Smooth muscle cell (in vitro differentiated cells): ENCODE measurements at regions not wholly inside any gene's neighbourhood (a gene's known extent, or its start where the extent isn't known, plus 50 kb on each side); places are given as distances from the start of the nearest gene placed in this dataset.
"Not testable (repeated sequence)": the region's sequence is repeated elsewhere in the genome, so short reads cannot be mapped to it uniquely, and the experiment has no call there.

Experiments
- DNase-seq: peaks from one replicate; lab custom pipeline; 2025; ENCODE audit not compliant: unreplicated experiment; lab: John Stamatoyannopoulos, UW
- H2AFZ ChIP-seq: fragments of 200-600 bp; sonication (generic); 2 replicates; pipeline ENCODE4 v1.6.0; 2016; ENCODE audit warnings: antibody characterized with exemption, low read depth, mild to moderate bottlenecking
- H3F3A ChIP-seq: fragments of 200-600 bp; sonication (generic); 2 replicates; pipeline ENCODE4 v1.6.0; 2017; ENCODE audit warnings: antibody characterized with exemption, low read depth
- H3K27ac ChIP-seq: fragments of 200-600 bp; sonication (generic); 2 replicates; pipeline ENCODE4 v1.5.1; 2016; ENCODE audit warnings: low read depth, mild to moderate bottlenecking
- H3K27me3 ChIP-seq: fragments of 200-600 bp; sonication (generic); 2 replicates; pipeline ENCODE4 v1.6.1; 2016; ENCODE audit warnings: low read depth, mild to moderate bottlenecking
- H3K36me3 ChIP-seq: fragments of 200-600 bp; sonication (generic); 2 replicates; pipeline ENCODE4 v1.5.1; 2016; ENCODE audit warnings: low read depth
- H3K4me1 ChIP-seq: fragments of 200-600 bp; sonication (generic); 2 replicates; pipeline ENCODE4 v1.5.1; 2016; ENCODE audit warnings: low read depth
- H3K4me2 ChIP-seq: fragments of 200-600 bp; sonication (generic); 2 replicates; pipeline ENCODE4 v1.6.0; 2016; ENCODE audit warnings: mild to moderate bottlenecking
- H3K4me3 ChIP-seq: fragments of 200-600 bp; sonication (generic); 2 replicates; pipeline ENCODE4 v1.5.1; 2016; ENCODE audit warnings: mild to moderate bottlenecking
- H3K79me2 ChIP-seq: fragments of 200-600 bp; sonication (generic); 2 replicates; pipeline ENCODE4 v1.6.0; 2016; ENCODE audit warnings: low read depth, mild to moderate bottlenecking
- H3K9ac ChIP-seq: fragments of 200-600 bp; sonication (generic); 2 replicates; pipeline ENCODE4 v1.6.0; 2016; ENCODE audit warnings: low read depth
- H3K9me3 ChIP-seq: fragments of 200-600 bp; sonication (generic); replicated peaks from 2 replicates; pipeline ENCODE4 v1.5.1; 2016; ENCODE audit warnings: low read depth
- H4K20me1 ChIP-seq: fragments of 200-600 bp; sonication (generic); 2 replicates; pipeline ENCODE4 v1.6.0; 2016; ENCODE audit warnings: low read depth
- CTCF ChIP-seq: fragments of 200-600 bp; sonication (generic); IDR thresholded peaks from 2 replicates; pipeline ENCODE4 v1.5.1; 2017; ENCODE audit warnings: borderline replicate concordance, mild to moderate bottlenecking, antibody characterized with exemption; ENCODE audit not compliant: insufficient read depth, poor library complexity, severe bottlenecking
- WGBS: methylation state at CpG from one replicate; pipeline ENCODE4 v1.1.7; 2016; ENCODE audit warnings: low lambda C conversion rate; 5-methylcytosine and 5-hydroxymethylcytosine counted together

GRCh38 chr5:25414742-25415141, 770.0 kb upstream of the CDH10 start:
- H3K4me1 ChIP-seq, result peaks cover 3% of the 10 kb centered on the region
- WGBS, result 37% methylated on average over 6 of the region's 6 CpGs
- no peaks in the 10 kb centered on the region for H3K9me3 ChIP-seq
- peak overlapping the region; percentile 64 for H3K27ac ChIP-seq
- no peak for DNase-seq
- H3K4me2 ChIP-seq, result peak overlapping the region; percentile 73
- no peaks in the 10 kb centered on the region for H3K27me3 ChIP-seq
- no peak overlapping the region for H2AFZ ChIP-seq
- H3K79me2 ChIP-seq, result no peaks in the 10 kb centered on the region
- no peak overlapping the region for H3K4me3 ChIP-seq
- H3K9ac ChIP-seq, result no peak overlapping the region
- H3F3A ChIP-seq, result no peaks in the 10 kb centered on the region
- H4K20me1 ChIP-seq, result no peaks in the 10 kb centered on the region
- no peaks in the 10 kb centered on the region for H3K36me3 ChIP-seq
- TF ChIP-seq CTCF, result no peak

- Histone ChIP-seq H3F3A (no peaks in the 10 kb centered on the region), H3K36me3 (no peaks in the 10 kb centered on the region), H3K27me3 (no peaks in the 10 kb centered on the region), H3K79me2 (no peaks in the 10 kb centered on the region), H3K4me2 (no peak overlapping the region), H3K27ac (no peak overlapping the region), H3K4me3 (no peak overlapping the region), H4K20me1 (no peaks in the 10 kb centered on the region), H3K4me1 (peaks cover 3% of the 10 kb centered on the region), H3K9ac (no peak overlapping the region), H3K9me3 (no peaks in the 10 kb centered on the region), H2AFZ (no peak overlapping the region)
- no peak for TF ChIP-seq CTCF
- WGBS, result 94% methylated on average over 2 of the region's 2 CpGs
- DNase-seq, result no peak
These were observed 767.4 kb upstream of the CDH10 start for GRCh38 chr5:25412116-25412661.

- H3K9ac ChIP-seq, H3K27ac ChIP-seq, H3K4me1 ChIP-seq, H3K27me3 ChIP-seq, H3K9me3 ChIP-seq, H3K4me2 ChIP-seq, H3K4me3 ChIP-seq, H3K79me2 ChIP-seq, H3F3A ChIP-seq, H3K36me3 ChIP-seq, H4K20me1 ChIP-seq, DNase-seq, H2AFZ ChIP-seq: not testable (repeated sequence)
- WGBS, result 81% methylated on average over 6 of the region's 6 CpGs
These were observed 762.6 kb upstream of the CDH10 start for GRCh38 chr5:25407365-25407764.

- no peak for DNase-seq
- no peak overlapping the region for H2AFZ ChIP-seq
- 96% methylated on average over 1 of the region's 1 CpG for WGBS
These were observed 761.1 kb upstream of the CDH10 start for GRCh38 chr5:25405850-25406249.

More at GRCh38 chr5:25405850-25406249, 761.1 kb upstream of the CDH10 start:
- H3K27me3 ChIP-seq, result no peaks in the 10 kb centered on the region
- H3K9me3 ChIP-seq, result no peaks in the 10 kb centered on the region
- no peak overlapping the region for H3K4me2 ChIP-seq
- TF ChIP-seq CTCF, result no peak
- no peaks in the 10 kb centered on the region for H4K20me1 ChIP-seq
- H3K9ac ChIP-seq, result no peak overlapping the region
- H3K4me3 ChIP-seq, result no peak overlapping the region
- no peak overlapping the region for H3K27ac ChIP-seq
- H3K36me3 ChIP-seq, result no peaks in the 10 kb centered on the region
- no peaks in the 10 kb centered on the region for H3K4me1 ChIP-seq
- H3K79me2 ChIP-seq, result no peaks in the 10 kb centered on the region
- no peaks in the 10 kb centered on the region for H3F3A ChIP-seq
